CD4-positive, alpha-beta T cell treated with Interleukin-4 for 1 hour (primary cell): ENCODE measurements at regions not wholly inside any gene's neighbourhood (a gene's known extent, or its start where the extent isn't known, plus 50 kb on each side); places are given as distances from the start of the nearest gene placed in this dataset.

ENCODE experiments used
- DNase-seq, 2 donors: peaks; one replicate each; pipeline ENCODE4 v3.0.0-alpha.2; 2020 to 2022

- no peak for DNase-seq
These were observed 113.8 kb upstream of the ARMC2 start for GRCh38 chr6:108734271-108734922.

- no peak for DNase-seq
These were observed 112.8 kb upstream of the ARMC2 start for GRCh38 chr6:108735310-108736001.

GRCh38 chr6:108736002-108736361 lies 112.2 kb upstream of the ARMC2 start:
- DNase-seq, result no peak

GRCh38 chr6:108736832-108737231 lies 111.4 kb upstream of the ARMC2 start:
- DNase-seq, result peak in 1 of 2 donors; percentile 16

GRCh38 chr6:108737594-108738546 lies 110.4 kb upstream of the ARMC2 start:
- no peak for DNase-seq

- DNase-seq, result no peak
These were observed 109.4 kb upstream of the ARMC2 start for GRCh38 chr6:108738684-108739416.

- no peak for DNase-seq
These were observed 108.5 kb upstream of the ARMC2 start for GRCh38 chr6:108739496-108740330.

- DNase-seq, result no peak
These were observed 106.8 kb upstream of the ARMC2 start for GRCh38 chr6:108741331-108741989.

GRCh38 chr6:108742041-108742440 lies 106.2 kb upstream of the ARMC2 start:
- peak; percentile 7 to 39 for DNase-seq

- DNase-seq, result no peak
These were observed 103.8 kb upstream of the ARMC2 start for GRCh38 chr6:108744244-108744972.

GRCh38 chr6:108744996-108745395 lies 103.2 kb upstream of the ARMC2 start:
- no peak for DNase-seq

- DNase-seq, result no peak
These were observed 102.4 kb upstream of the ARMC2 start for GRCh38 chr6:108745664-108746336.

GRCh38 chr6:108746366-108746765 lies 101.9 kb upstream of the ARMC2 start:
- DNase-seq, result no peak

- DNase-seq, result no peak
These were observed 101.2 kb upstream of the ARMC2 start for GRCh38 chr6:108746836-108747575.

GRCh38 chr6:108748055-108748454 lies 100.2 kb upstream of the ARMC2 start:
- DNase-seq, result no peak

GRCh38 chr6:108748959-108749358 lies 99.3 kb upstream of the ARMC2 start:
- no peak for DNase-seq

GRCh38 chr6:108750801-108751200 lies 97.4 kb upstream of the ARMC2 start:
- DNase-seq, result no peak

- no peak for DNase-seq
These were observed 96.9 kb upstream of the ARMC2 start for GRCh38 chr6:108751282-108751681.
